Epithelial cell of proximal tubule (primary cell): ENCODE measurements at regions not wholly inside any gene's neighbourhood (a gene's known extent, or its start where the extent isn't known, plus 50 kb on each side); places are given as distances from the start of the nearest gene placed in this dataset.

Source experiments
- DNase-seq: peaks from one replicate; pipeline ENCODE4 v3.0.0-alpha.2; 2011; ENCODE audit warnings: low read depth
- H3K4me3 ChIP-seq: 2 replicates; pipeline ENCODE4 v1.5.1; 2011; ENCODE audit warnings: low read depth, mild to moderate bottlenecking, low read length
- TF ChIP-seq, protein P1 (sequence below): conservative IDR thresholded peaks from 2 replicates; pipeline ENCODE4 v1.5.1; 2012; ENCODE audit warnings: low read depth, mild to moderate bottlenecking, low read length

DNA sequence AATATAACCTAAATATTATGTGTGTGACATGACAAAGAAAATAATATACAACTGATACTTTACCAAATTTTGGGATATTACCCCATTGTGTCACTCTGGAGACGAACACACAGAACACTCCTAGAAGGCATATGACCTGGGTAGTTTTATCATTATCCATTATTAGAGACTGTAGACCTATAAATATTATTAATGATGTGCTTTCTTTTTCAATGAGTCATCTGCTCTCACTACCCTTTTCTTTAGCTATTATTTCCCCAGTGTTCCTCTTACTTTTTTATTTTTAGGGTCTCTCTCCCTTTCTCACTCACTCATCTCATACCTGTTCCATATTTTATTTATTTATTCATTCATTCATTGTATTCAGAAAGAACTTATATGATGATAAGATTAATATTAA is 143.3 kb upstream of the ITGA4 start:
- TF ChIP-seq, protein P1, sequence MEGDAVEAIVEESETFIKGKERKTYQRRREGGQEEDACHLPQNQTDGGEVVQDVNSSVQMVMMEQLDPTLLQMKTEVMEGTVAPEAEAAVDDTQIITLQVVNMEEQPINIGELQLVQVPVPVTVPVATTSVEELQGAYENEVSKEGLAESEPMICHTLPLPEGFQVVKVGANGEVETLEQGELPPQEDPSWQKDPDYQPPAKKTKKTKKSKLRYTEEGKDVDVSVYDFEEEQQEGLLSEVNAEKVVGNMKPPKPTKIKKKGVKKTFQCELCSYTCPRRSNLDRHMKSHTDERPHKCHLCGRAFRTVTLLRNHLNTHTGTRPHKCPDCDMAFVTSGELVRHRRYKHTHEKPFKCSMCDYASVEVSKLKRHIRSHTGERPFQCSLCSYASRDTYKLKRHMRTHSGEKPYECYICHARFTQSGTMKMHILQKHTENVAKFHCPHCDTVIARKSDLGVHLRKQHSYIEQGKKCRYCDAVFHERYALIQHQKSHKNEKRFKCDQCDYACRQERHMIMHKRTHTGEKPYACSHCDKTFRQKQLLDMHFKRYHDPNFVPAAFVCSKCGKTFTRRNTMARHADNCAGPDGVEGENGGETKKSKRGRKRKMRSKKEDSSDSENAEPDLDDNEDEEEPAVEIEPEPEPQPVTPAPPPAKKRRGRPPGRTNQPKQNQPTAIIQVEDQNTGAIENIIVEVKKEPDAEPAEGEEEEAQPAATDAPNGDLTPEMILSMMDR: no peak
- no peak for DNase-seq
- no peak overlapping the region for H3K4me3 ChIP-seq

DNA sequence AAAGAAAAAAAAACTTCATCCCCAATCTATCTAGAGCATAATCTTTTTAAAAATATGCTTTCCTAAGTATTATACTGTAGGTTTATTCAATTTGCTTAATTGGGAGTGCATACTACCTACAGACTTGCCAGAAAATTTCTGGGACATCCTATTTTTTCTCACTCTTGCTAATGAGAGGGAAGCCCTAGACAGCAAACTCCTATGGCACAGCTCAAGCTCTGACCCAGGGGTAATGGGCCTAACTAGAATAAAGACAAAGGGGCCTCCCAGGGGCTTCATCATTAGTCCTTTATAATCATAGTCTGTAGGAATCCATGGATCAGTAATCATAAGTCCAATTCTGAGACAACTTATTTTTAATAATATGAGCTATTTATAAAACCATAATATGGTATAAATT is 142.6 kb upstream of the ITGA4 start:
- DNase-seq: no peak
- TF ChIP-seq, protein P1: no peak
- H3K4me3 ChIP-seq: no peak overlapping the region

DNA sequence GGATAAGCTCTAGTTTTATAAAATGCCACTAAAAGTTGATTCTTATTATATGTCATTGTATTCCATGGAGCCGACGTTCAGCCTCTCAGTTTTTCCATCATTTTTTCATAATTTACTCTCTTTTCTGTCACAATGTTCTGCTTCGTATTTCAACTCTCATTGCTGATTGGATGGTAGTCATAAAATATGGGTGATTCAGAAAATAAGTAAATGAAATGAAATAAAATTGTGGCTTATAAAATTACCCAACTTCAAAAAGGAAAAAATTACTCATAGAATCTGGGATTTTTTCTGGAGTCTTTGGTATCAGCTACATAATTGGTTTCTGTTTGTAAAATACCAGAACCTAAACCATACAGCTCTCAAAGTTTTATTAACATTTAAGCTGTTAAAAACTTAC is 139.7 kb upstream of the ITGA4 start:
- TF ChIP-seq, protein P1: no peak
- no peak overlapping the region for H3K4me3 ChIP-seq
- no peak for DNase-seq

DNA sequence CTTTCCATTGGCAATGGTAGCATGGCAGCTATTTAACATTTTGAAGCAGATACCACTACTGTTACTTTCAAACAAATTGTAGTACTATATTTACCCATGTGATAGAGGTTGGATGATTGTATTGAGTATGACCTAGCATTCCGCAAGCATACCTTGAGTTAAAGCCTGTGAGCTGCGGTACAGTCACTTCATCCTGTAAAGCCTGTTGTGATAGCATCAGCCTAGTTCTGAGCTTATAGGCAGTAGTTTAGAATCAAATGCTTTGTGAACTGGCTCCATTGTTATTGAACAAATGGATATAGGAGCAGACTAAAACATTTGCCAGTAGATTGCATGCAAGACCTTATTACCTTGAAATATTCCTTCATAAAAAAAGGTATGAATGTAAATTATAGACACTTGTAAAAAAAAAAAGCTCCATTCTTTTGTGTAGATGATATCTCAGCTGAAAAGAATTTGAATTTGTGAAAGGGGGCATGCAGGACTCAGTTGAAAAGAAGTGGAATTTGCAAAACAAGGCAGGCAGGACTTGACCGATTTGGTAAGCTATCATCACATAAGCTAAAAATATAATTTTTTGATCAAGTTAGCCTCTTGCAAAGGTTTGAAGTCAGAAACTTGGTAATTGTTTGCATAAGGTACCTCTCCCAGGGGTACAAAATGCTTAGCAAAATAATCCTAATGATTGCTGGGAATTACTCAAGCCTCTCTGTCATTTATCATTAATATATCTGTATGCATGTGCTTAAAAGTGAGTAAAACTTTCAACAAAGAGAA is 138.5 kb upstream of the ITGA4 start:
- no peak for DNase-seq
- no peak overlapping the region for H3K4me3 ChIP-seq
- TF ChIP-seq, protein P1: no peak

DNA sequence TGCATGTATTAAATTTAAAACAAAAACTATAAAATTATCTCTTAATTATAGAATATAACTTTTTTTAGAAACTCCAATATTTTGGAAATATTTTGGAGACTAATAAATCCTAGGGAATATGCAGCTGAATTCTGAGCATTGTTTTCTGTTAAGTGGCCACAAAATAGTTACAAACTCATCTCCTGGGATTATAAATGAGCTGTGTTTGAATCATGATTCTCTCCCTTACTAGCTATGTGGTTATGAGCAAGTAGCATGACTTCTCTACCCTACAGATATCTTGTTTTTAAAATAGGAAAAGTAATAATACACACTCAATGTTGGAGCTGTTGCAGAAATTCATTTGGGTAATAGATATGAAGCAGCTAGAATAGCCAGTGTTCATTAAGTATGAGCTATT is 137.9 kb upstream of the ITGA4 start:
- TF ChIP-seq, protein P1: no peak
- no peak overlapping the region for H3K4me3 ChIP-seq
- no peak for DNase-seq

DNA sequence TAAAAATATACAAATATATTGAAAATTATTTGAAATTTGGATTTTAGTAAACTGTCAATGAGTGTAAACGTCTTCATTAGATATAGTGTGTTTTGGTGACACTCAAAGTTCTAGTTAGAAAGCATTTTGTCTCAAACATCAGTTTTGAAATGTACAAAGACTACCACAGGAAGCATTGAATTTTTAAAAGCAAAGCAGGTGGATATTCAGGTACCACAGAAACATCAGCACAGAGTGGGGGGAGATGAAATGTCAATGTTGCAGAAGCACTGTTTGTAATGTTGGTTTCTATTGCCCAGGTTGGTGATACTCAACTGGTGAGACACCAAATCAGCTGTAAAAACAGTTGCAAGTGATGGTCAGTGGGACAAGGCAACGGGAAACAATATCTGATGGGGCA is 136.5 kb upstream of the ITGA4 start:
- TF ChIP-seq, protein P1: no peak
- DNase-seq: no peak
- H3K4me3 ChIP-seq: no peak overlapping the region

DNA sequence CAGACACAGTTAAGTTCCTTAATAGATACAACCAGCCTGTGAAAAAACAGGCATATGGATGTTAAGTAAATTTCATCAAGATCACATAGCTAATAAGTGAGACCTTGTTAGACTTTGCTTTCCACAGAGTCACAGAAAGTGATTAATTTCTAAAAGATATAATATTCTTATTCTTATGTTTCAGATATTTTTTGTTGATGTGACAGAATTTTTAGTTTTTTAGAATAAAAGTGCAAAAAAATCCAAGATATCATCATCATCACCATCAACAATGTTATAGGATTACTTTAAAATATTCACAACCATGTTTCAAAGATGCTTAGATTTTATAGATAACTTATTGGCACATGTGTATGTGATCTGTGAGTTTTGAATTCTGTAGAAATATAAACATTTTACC is 132.3 kb upstream of the ITGA4 start:
- no peak for DNase-seq
- TF ChIP-seq, protein P1: no peak
- no peak overlapping the region for H3K4me3 ChIP-seq
